OCI-LY1 (cell line): ENCODE measurements at regions not wholly inside any gene's neighbourhood (a gene's known extent, or its start where the extent isn't known, plus 50 kb on each side); places are given as distances from the start of the nearest gene placed in this dataset.

Experiments
- H2AFZ ChIP-seq: fragments of 200-600 bp; sonication (generic), shearing (Covaris generic); 2 replicates; pipeline ENCODE4 v1.6.0; 2014; ENCODE audit warnings: antibody characterized with exemption, mild to moderate bottlenecking, low read length
- H3F3A ChIP-seq: fragments of 200-600 bp; sonication (generic), shearing (Covaris generic); 2 replicates; pipeline ENCODE4 v1.6.0; 2014; ENCODE audit warnings: mild to moderate bottlenecking, antibody characterized with exemption, low read length, moderate library complexity; ENCODE audit not compliant: insufficient read depth
- H3K27ac ChIP-seq: fragments of 200-600 bp; sonication (generic); 2 replicates; pipeline ENCODE4 v1.5.1; 2014; ENCODE audit warnings: low read length, mixed run types, mild to moderate bottlenecking, low read depth; ENCODE audit not compliant: poor library complexity, severe bottlenecking
- H3K27me3 ChIP-seq: fragments of 200-600 bp; sonication (generic); 2 replicates; pipeline ENCODE4 v1.6.0; 2014; ENCODE audit warnings: antibody characterized with exemption, mild to moderate bottlenecking, low read length, moderate library complexity; ENCODE audit not compliant: insufficient read depth
- H3K36me3 ChIP-seq: fragments of 200-600 bp; sonication (generic); 2 replicates; pipeline ENCODE4 v1.6.1; 2014; ENCODE audit warnings: mild to moderate bottlenecking, antibody characterized with exemption, low read length, moderate library complexity, mixed read lengths; ENCODE audit not compliant: insufficient read depth
- H3K4me1 ChIP-seq: fragments of 200-600 bp; sonication (generic); 2 replicates; pipeline ENCODE4 v1.5.1; 2014; ENCODE audit warnings: mild to moderate bottlenecking, low read length, moderate library complexity; ENCODE audit not compliant: insufficient read depth, severe bottlenecking
- H3K4me2 ChIP-seq: fragments of 200-600 bp; sonication (generic), shearing (Covaris generic); 2 replicates; pipeline ENCODE4 v1.6.1; 2014; ENCODE audit warnings: low read length
- H3K4me3 ChIP-seq: fragments of 200-600 bp; sonication (generic); 2 replicates; pipeline ENCODE4 v1.5.1; 2014; ENCODE audit warnings: low read length, low read depth, mild to moderate bottlenecking, mixed read lengths; ENCODE audit not compliant: poor library complexity, severe bottlenecking
- H3K79me2 ChIP-seq: fragments of 200-600 bp; shearing (Covaris generic); 2 replicates; pipeline ENCODE4 v1.6.1; 2016; ENCODE audit warnings: mixed run types, low read length, mixed read lengths; ENCODE audit not compliant: insufficient read depth
- H3K9ac ChIP-seq: fragments of 200-600 bp; sonication (generic), shearing (Covaris generic); 2 replicates; pipeline ENCODE4 v1.6.1; 2014; ENCODE audit warnings: mild to moderate bottlenecking, low read length, mixed read lengths
- H3K9me2 ChIP-seq: fragments of 200-600 bp; sonication (generic), shearing (Covaris generic); 2 replicates; pipeline ENCODE4 v1.6.1; 2014; ENCODE audit warnings: low read depth, mild to moderate bottlenecking, low read length, mixed read lengths
- H3K9me3 ChIP-seq: fragments of 200-600 bp; shearing (Covaris generic); 2 replicates; pipeline ENCODE4 v1.6.1; 2014; ENCODE audit warnings: low read length, mixed read lengths
- H4K20me1 ChIP-seq: fragments of 200-600 bp; sonication (generic), shearing (Covaris generic); 2 replicates; pipeline ENCODE4 v1.6.0; 2016; ENCODE audit warnings: mild to moderate bottlenecking, low read length; ENCODE audit not compliant: insufficient read depth
- EZH2 ChIP-seq: fragments of 200-600 bp; sonication (generic), shearing (Covaris generic); IDR thresholded peaks from 2 replicates; pipeline ENCODE4 v1.8.0; 2017; ENCODE audit warnings: borderline replicate concordance, mixed run types, mild to moderate bottlenecking, antibody characterized with exemption, low read length, moderate library complexity, mixed read lengths
- TF ChIP-seq, protein P1 (sequence below): fragments of 200-600 bp; sonication (generic), shearing (Covaris generic); IDR thresholded peaks from 2 replicates; pipeline ENCODE4 v1.5.1; 2017; ENCODE audit warnings: mild to moderate bottlenecking, antibody characterized with exemption, low read length, moderate library complexity, mixed read lengths

DNA sequence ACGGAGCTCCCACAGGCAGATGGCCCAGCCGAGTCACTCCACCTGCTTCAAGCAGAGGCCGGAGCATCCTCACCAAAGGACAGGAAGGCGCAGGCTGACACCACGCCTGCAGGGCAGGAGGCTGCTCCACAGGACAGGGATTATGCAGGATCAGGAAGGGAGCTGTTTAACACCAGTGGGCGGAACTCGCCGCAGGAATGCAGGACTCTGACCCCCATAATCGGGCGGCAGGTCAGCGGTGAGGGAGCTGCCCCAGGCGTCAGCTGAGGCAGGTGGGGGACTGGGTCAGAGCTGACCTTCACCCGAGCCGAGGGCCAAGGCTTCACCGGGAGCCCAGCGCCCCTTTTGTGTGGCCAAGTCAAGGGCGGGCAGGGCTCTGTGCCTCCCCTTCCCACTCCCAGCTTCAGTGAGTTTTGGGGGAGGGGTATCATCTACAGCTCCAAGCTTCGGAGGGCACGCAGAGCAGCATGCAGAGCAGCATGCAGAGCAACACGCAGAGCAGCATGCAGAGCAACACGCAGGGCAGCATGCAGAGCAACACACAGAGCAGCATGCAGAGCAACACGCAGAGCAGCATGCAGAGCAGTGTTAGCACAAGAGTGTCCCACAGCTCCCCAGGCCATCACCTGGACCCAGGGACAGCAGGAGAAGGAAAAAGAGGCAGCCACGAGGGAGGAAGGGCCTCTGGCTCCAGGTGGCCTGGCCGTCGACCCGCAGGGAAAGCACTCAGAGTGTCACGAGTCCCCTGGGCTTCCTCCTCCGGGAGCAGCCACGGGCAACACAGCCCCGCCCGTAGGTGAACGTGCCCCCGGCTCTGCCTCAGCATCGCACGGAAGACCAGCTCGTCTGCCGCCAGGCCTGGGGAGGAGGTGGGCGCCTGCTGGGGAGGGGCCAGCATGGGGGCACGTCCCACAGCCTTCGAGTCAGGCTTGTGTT lies 151.7 kb upstream of the PPP2R2D start:
- H3F3A ChIP-seq, result no peaks in the 10 kb centered on the region
- H3K4me2 ChIP-seq, result no peak overlapping the region
- no peak overlapping the region for H3K4me3 ChIP-seq
- H3K9ac ChIP-seq, result no peak overlapping the region
- no peaks in the 10 kb centered on the region for H3K79me2 ChIP-seq
- no peak overlapping the region for H3K27ac ChIP-seq
- H4K20me1 ChIP-seq, result no peaks in the 10 kb centered on the region
- H3K9me3 ChIP-seq, result no peaks in the 10 kb centered on the region
- no peak overlapping the region for H2AFZ ChIP-seq
- no peaks in the 10 kb centered on the region for H3K27me3 ChIP-seq
- H3K36me3 ChIP-seq, result no peaks in the 10 kb centered on the region
- H3K9me2 ChIP-seq, result no peaks in the 10 kb centered on the region
- TF ChIP-seq, protein P1, sequence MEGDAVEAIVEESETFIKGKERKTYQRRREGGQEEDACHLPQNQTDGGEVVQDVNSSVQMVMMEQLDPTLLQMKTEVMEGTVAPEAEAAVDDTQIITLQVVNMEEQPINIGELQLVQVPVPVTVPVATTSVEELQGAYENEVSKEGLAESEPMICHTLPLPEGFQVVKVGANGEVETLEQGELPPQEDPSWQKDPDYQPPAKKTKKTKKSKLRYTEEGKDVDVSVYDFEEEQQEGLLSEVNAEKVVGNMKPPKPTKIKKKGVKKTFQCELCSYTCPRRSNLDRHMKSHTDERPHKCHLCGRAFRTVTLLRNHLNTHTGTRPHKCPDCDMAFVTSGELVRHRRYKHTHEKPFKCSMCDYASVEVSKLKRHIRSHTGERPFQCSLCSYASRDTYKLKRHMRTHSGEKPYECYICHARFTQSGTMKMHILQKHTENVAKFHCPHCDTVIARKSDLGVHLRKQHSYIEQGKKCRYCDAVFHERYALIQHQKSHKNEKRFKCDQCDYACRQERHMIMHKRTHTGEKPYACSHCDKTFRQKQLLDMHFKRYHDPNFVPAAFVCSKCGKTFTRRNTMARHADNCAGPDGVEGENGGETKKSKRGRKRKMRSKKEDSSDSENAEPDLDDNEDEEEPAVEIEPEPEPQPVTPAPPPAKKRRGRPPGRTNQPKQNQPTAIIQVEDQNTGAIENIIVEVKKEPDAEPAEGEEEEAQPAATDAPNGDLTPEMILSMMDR, result no peak
- no peak for TF ChIP-seq EZH2
- no peaks in the 10 kb centered on the region for H3K4me1 ChIP-seq

DNA sequence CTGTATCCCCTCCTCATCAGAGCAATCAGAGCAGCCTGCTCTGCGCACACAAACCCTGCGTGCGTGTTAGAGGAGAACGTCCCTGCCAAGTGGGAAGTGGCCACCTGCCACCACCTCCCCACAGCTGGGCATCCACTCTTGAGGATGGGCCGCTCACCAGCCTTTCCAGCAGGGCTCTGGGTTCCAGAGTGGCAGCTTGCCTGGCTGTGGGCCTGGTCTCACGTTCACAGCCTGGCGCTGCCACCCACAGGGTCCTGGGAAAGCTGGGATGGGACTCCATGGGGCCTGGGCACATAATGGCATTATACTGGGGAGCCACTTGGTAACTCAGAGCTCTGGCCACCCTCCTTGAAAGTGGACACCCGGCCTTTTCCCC lies 151.1 kb upstream of the PPP2R2D start:
- Histone ChIP-seq H3K27me3 (no peaks in the 10 kb centered on the region), H3K4me1 (no peaks in the 10 kb centered on the region), H3K4me3 (no peak overlapping the region), H2AFZ (no peak overlapping the region), H3K4me2 (no peak overlapping the region), H3K27ac (no peak overlapping the region), H3K36me3 (no peaks in the 10 kb centered on the region), H3K79me2 (no peaks in the 10 kb centered on the region), H3K9ac (no peak overlapping the region), H3F3A (no peaks in the 10 kb centered on the region), H3K9me3 (no peaks in the 10 kb centered on the region), H3K9me2 (no peaks in the 10 kb centered on the region), H4K20me1 (no peaks in the 10 kb centered on the region)
- TF ChIP-seq EZH2, result no peak
- TF ChIP-seq, protein P1, result no peak

DNA sequence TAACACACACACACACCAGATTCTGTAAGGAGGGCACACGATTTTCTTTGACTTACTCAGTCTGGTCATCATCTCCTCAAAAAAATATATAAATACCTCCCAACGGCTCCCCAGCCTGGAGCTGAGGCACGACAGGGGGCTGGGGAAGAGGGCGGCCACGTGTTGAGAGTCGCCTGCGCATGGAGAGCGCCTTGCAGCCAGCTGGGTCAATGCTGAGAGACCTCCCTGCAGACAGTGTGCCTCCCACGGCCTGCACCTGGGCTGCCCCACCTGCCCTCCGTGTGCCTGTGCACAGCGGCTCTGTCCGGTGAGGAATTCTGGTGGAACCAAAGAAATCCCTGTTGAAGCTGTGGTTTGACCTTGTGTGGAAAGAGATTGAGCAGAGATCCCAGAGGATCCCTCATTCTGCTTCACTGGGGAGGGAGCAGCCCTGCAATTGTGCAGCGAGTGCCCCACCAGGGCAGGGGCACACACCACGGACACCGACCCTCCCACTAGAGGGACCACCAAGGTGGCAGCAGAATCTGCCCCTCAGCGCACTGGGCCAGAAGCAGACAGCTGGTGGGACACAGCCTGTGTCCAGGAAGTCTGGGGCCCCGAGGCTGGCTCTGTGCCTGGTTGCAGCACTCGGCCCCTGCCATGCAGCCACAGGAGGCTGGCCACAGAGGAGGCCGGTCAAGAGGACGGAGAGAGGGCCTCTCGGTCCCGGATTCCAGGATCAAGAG lies 150.5 kb upstream of the PPP2R2D start:
- TF ChIP-seq, protein P1, result no peak
- TF ChIP-seq EZH2, result no peak
- Histone ChIP-seq H3K4me3 (no peak overlapping the region), H4K20me1 (no peaks in the 10 kb centered on the region), H3K27ac (no peak overlapping the region), H3K4me2 (no peak overlapping the region), H3K9me3 (no peaks in the 10 kb centered on the region), H3K9ac (no peak overlapping the region), H2AFZ (no peak overlapping the region), H3K9me2 (no peaks in the 10 kb centered on the region), H3F3A (no peaks in the 10 kb centered on the region), H3K27me3 (no peaks in the 10 kb centered on the region), H3K79me2 (no peaks in the 10 kb centered on the region), H3K4me1 (no peaks in the 10 kb centered on the region), H3K36me3 (no peaks in the 10 kb centered on the region)
